Heart left ventricle (tissue), 13 donors: ENCODE measurements at regions not wholly inside any gene's neighbourhood (a gene's known extent, or its start where the extent isn't known, plus 50 kb on each side); places are given as distances from the start of the nearest gene placed in this dataset.

Experiments
- POLR2A ChIP-seq, 2 donors: fragments of 450-650 bp; IDR thresholded peaks; one replicate each; pipeline ENCODE4 v1.6.1; 2017; ENCODE audit warnings: antibody characterized with exemption in 2 of 2, mild to moderate bottlenecking in 2 of 2, moderate library complexity in 2 of 2
- TF ChIP-seq, protein P1 (sequence below), 12 donors: fragments of 200-600 bp; sonication (generic) in 4 of 12; IDR thresholded peaks; one replicate each; pipeline versions ENCODE4 v1.5.0 to v1.8.0; 2018 to 2022; ENCODE audit warnings: antibody characterized with exemption in 12 of 12, mild to moderate bottlenecking in 5 of 12
- donor health status: ischemic (EF 13 %, LVEDD 7.1; RV severe dilation, severe dysfunction).
- donor health status: DM: no; HTN: yes; CAD: no.
- donor health status: DM: no; HTN: no; CAD: no.
- donor health status: ischemic (EF 25% LVEDD 6.9; RV normal size, moderate dysfunction).
- donor health status: ischemic (EF 25% LVEDD 5.7; RV mildly dilated, moderate dysfunction).
- donor health status: ischemic (EF 35%, LVEDD 5.7; RV mildly dilated, moderate dysfunction).
- donor health status: nonischemic (EF 11% LVEDD 7.7; RV severe dilation, severe dysfunction).
- donor health status: DM: yes; HTN: yes; CAD: no.
- donor health status: PGD.
- donor health status: ischemic (EF 29% LVEDD 5.4; RV normal size, mild dysfunction).
- donor health status: nonischemic (EF 23%, LVEDD 6.1; RV moderate dilation, normal function).

DNA sequence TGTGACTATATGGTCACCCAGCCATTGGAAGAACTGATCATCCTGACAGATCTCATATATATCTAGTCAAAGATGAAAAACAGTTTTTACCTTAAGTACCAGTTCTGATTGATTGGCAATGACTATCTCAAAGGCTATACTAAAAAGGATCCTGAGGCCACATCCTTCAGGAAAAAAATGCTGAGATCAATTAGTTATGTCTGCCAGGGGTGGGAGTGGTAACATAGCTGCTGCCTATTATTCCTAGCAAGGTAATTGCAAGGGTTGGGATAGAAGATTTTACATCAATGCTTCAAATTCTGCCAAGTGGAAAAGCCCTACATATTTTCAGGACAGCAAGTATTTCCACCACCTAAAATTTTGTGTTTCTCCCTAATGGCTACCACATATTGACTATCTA is 114.7 kb downstream of the C1D start:
- TF ChIP-seq, protein P1, sequence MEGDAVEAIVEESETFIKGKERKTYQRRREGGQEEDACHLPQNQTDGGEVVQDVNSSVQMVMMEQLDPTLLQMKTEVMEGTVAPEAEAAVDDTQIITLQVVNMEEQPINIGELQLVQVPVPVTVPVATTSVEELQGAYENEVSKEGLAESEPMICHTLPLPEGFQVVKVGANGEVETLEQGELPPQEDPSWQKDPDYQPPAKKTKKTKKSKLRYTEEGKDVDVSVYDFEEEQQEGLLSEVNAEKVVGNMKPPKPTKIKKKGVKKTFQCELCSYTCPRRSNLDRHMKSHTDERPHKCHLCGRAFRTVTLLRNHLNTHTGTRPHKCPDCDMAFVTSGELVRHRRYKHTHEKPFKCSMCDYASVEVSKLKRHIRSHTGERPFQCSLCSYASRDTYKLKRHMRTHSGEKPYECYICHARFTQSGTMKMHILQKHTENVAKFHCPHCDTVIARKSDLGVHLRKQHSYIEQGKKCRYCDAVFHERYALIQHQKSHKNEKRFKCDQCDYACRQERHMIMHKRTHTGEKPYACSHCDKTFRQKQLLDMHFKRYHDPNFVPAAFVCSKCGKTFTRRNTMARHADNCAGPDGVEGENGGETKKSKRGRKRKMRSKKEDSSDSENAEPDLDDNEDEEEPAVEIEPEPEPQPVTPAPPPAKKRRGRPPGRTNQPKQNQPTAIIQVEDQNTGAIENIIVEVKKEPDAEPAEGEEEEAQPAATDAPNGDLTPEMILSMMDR (IDR thresholded peaks at IDR 0.05) = no peak
- TF ChIP-seq POLR2A (IDR thresholded peaks at IDR 0.05) = no peak
